ENCODE measurements at regions not wholly inside any gene's neighbourhood (a gene's known extent, or its start where the extent isn't known, plus 50 kb on each side); places are given as distances from the start of the nearest gene placed in this dataset.
"Not testable (repeated sequence)": the region's sequence is repeated elsewhere in the genome, so short reads cannot be mapped to it uniquely, and the experiment has no call there.

DNA sequence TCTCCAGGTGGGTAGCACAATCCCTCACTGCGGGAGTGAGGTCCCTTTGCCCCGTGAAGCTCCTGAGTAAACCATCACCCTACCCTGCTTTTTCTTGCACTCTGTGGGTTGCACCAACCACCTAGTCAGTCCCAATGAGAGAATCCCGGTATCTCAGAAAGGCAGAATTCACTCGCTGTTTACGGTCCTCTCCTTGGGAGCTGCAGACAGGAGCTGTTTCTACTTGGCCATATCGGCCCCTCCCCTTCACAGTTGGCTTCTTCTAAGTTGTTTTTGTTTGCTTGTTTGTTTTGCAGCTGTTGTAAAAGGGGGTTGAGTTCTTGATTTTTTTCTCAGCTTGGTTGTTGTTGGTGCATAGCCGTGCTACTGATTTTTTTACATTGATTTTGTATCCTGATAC lies 237.0 kb upstream of the RASA1 start:
- Histone ChIP-seq H3K27ac (ENCODE audit: low read depth, low read length) (no peak overlapping the region), H3K27me3 (ENCODE audit: control insufficient read depth, insufficient read depth, low read length) (no peaks in the 10 kb centered on the region), H3K9me3 (ENCODE audit: control insufficient read depth, insufficient read depth, low read length) (no peaks in the 10 kb centered on the region), H3K4me3 (ENCODE audit: low read depth, low read length) (no peak overlapping the region)
- CTCF ChIA-PET, result no interaction called here
- POLR2A ChIA-PET, result no interaction called here
- TF ChIP-seq, protein P1, sequence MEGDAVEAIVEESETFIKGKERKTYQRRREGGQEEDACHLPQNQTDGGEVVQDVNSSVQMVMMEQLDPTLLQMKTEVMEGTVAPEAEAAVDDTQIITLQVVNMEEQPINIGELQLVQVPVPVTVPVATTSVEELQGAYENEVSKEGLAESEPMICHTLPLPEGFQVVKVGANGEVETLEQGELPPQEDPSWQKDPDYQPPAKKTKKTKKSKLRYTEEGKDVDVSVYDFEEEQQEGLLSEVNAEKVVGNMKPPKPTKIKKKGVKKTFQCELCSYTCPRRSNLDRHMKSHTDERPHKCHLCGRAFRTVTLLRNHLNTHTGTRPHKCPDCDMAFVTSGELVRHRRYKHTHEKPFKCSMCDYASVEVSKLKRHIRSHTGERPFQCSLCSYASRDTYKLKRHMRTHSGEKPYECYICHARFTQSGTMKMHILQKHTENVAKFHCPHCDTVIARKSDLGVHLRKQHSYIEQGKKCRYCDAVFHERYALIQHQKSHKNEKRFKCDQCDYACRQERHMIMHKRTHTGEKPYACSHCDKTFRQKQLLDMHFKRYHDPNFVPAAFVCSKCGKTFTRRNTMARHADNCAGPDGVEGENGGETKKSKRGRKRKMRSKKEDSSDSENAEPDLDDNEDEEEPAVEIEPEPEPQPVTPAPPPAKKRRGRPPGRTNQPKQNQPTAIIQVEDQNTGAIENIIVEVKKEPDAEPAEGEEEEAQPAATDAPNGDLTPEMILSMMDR (IDR thresholded peaks at IDR 0.05; ENCODE audit: low read depth, low read length), result no peak
- no peak for DNase-seq (ENCODE audit: low read depth, low spot score)

DNA sequence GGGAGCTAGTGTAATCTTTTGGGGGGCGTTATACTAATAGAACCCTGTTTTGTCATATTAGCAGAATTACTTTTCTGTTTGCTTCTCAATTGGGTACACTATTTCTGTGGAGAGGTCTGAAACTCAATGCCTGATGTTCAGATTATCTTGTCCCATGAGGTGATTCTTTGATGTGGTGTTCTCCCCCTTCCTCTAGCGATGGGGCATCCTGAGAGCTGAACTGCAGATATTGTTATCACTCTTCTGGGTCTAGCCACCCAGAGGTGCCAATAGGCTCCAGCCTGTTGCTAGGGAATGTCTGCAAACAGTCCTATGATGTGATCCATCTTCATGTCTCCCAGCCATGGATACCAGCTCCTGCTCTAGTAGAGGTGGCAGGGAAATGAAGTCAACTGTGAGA lies 233.1 kb upstream of the RASA1 start:
- CTCF ChIA-PET, result no interaction called here

DNA sequence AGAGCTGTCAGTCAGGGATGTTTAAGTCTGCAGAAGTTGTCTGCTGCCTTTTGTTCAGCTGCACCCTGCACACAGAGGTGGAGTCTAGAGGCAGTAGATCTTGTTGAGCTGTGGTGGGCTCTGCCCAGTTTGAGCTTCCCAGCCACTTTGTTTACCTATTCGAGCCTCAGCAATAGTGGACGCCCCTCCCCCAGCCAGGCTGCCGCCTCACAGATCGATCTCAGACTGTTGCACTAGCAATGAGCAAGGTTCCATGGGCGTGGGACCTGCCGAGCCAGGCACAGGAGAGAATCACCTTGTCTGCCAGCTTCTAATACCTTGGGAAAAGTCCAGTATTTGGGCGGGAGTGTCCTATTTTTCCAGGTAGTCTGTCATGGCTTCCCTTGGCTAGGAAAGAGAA lies 225.1 kb upstream of the RASA1 start:
- no peak overlapping the region for H3K4me3 ChIP-seq (ENCODE audit: low read depth, low read length)
- no peaks in the 10 kb centered on the region for H3K27me3 ChIP-seq (ENCODE audit: control insufficient read depth, insufficient read depth, low read length)
- H3K27ac ChIP-seq (ENCODE audit: low read depth, low read length), result no peak overlapping the region
- POLR2A ChIA-PET, result no interaction called here
- no peaks in the 10 kb centered on the region for H3K9me3 ChIP-seq (ENCODE audit: control insufficient read depth, insufficient read depth, low read length)
- TF ChIP-seq, protein P1 (IDR thresholded peaks at IDR 0.05; ENCODE audit: low read depth, low read length), result no peak
- CTCF ChIA-PET, result no interaction called here
- no peak for DNase-seq (ENCODE audit: low read depth, low spot score)

More for the DNA sequence above, 233.1 kb upstream of the RASA1 start:
- Histone ChIP-seq H3K4me3 (ENCODE audit: low read depth, low read length) (no peak overlapping the region), H3K9me3 (ENCODE audit: control insufficient read depth, insufficient read depth, low read length) (no peaks in the 10 kb centered on the region), H3K27me3 (ENCODE audit: control insufficient read depth, insufficient read depth, low read length) (no peaks in the 10 kb centered on the region), H3K27ac (ENCODE audit: low read depth, low read length) (no peak overlapping the region)
- POLR2A ChIA-PET, result no interaction called here
- DNase-seq (ENCODE audit: low read depth, low spot score), result no peak
- TF ChIP-seq, protein P1 (IDR thresholded peaks at IDR 0.05; ENCODE audit: low read depth, low read length), result no peak

DNA sequence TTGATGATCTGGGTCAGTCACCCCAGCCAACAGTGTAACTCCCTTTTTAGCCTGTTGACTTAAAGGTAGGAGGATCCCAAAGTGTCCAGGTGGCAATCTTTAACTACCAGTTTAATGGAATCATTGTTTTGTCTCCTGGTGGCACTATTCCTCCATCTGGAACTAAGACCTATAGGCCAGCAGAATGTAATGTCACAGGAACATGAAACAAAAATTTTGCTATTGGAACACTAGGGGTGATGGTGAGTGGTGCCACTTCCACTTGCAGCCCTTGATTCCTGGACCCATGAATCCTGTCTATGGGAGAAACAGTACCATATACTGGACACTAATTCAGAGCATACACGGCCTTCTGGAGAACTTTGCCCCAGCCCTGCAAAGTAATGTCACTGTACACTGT lies 219.5 kb upstream of the RASA1 start:
- H3K27me3 ChIP-seq (ENCODE audit: control insufficient read depth, insufficient read depth, low read length), result no peaks in the 10 kb centered on the region
- no peak for DNase-seq (ENCODE audit: low read depth, low spot score)
- ChIA-PET POLR2A (no interaction called here), CTCF (no interaction called here)
- TF ChIP-seq, protein P1 (IDR thresholded peaks at IDR 0.05; ENCODE audit: low read depth, low read length), result no peak
- no peak overlapping the region for H3K4me3 ChIP-seq (ENCODE audit: low read depth, low read length)
- H3K27ac ChIP-seq (ENCODE audit: low read depth, low read length), result no peak overlapping the region
- peaks cover 5% of the 10 kb centered on the region; the same call in 1 of the 2 replicates for H3K9me3 ChIP-seq (ENCODE audit: control insufficient read depth, insufficient read depth, low read length)

DNA sequence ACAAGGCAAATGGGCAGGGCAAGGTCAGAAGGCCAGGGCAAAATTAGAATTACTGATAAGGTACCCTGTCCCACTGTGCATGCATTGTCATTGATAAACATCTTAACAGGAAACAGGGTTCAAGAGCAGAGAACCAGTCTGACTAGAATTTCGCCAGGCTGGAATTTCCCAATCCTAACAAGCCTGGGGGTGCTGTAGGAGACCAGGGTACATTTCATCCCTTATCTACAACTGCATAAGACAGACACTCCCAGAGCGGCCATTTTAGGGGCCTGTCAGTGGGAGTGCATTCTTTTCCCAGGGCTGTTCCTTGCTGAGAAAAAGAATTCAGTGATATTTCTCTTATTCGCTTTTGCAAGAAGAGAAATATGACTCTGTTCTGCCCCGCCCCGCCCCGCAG lies 218.7 kb upstream of the RASA1 start:
- DNase-seq (ENCODE audit: low read depth, low spot score); CTCF ChIA-PET; H3K4me3 ChIP-seq (ENCODE audit: low read depth, low read length); H3K9me3 ChIP-seq (ENCODE audit: control insufficient read depth, insufficient read depth, low read length); POLR2A ChIA-PET; H3K27me3 ChIP-seq (ENCODE audit: control insufficient read depth, insufficient read depth, low read length); H3K27ac ChIP-seq (ENCODE audit: low read depth, low read length): not testable (repeated sequence)

DNA sequence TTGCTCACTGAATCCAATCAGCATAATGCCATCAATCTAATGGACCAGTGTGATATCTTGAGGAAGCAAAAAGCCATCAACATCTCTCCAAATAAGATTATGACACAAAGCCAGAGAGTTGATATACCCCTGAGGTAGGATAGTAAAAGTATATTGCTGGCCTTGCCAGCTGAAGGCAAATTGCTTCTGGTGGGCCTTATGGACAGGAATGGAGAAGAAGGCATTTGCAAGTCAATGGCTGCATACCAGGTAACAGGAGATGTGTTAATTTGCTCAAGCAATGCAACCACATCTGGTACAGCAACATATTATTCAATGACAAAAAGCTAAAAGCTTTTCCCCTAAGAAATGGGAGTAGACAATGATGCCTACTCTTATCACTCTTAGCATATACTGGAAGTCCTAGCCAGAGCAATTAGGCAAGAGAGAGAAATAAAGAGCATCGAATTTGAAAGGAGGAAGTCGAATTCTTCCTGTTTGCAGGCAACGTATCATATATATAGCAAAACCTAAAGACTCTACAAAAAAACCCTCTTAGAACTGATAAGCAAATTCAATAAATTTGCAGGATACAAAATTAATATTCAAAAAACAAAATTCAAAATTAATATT lies 216.1 kb upstream of the RASA1 start:
- TF ChIP-seq, protein P1 (IDR thresholded peaks at IDR 0.05; ENCODE audit: low read depth, low read length), result no peak
- no peak for DNase-seq (ENCODE audit: low read depth, low spot score)
- ChIA-PET CTCF (no interaction called here), POLR2A (no interaction called here)
- Histone ChIP-seq H3K27me3 (ENCODE audit: control insufficient read depth, insufficient read depth, low read length) (no peaks in the 10 kb centered on the region), H3K4me3 (ENCODE audit: low read depth, low read length) (no peak overlapping the region), H3K27ac (ENCODE audit: low read depth, low read length) (no peak overlapping the region), H3K9me3 (ENCODE audit: control insufficient read depth, insufficient read depth, low read length) (peaks cover 5% of the 10 kb centered on the region; the same call in 1 of the 2 replicates)
